ENCODE measurements at regions not wholly inside any gene's neighbourhood (a gene's known extent, or its start where the extent isn't known, plus 50 kb on each side); places are given as distances from the start of the nearest gene placed in this dataset.

GRCh38 chr6:169158174-169158573 is 95.5 kb downstream of the THBS2 start:
- Mint-ChIP-seq H3K27ac (no peak overlapping the region), H3K27me3 (ENCODE audit: insufficient read depth) (peaks cover 4% of the 10 kb centered on the region), H3K9me3 (peaks cover 5% of the 10 kb centered on the region), H3K4me3 (no peak overlapping the region), H3K36me3 (ENCODE audit: low read depth) (no peaks in the 10 kb centered on the region), H3K4me1 (no peaks in the 10 kb centered on the region)
- no peaks in the 10 kb centered on the region for H3K9me3 ChIP-seq (ENCODE audit: control insufficient read depth, low read length)
- no peaks in the 10 kb centered on the region for H3K27me3 ChIP-seq (ENCODE audit: control insufficient read depth, insufficient read depth, low read length, poor library complexity, severe bottlenecking)
- no peak overlapping the region for H3K9ac ChIP-seq (ENCODE audit: extremely low read depth, low read length, poor library complexity, severe bottlenecking)
- peak; percentile 46 for DNase-seq
- WGBS, 2 experiments (ENCODE audit: insufficient coverage in 1 of 2, insufficient read length in 1 of 2): 72 to 90% methylated on average over 5 to 10 of the region's 10 CpGs
- no peak for TF ChIP-seq CTCF (conservative IDR thresholded peaks at IDR 0.05)
- H3K4me3 ChIP-seq (ENCODE audit: low read length): no peak overlapping the region
- H3K27ac ChIP-seq (ENCODE audit: low read depth, low read length): peak overlapping the region; percentile 78
- H3K4me1 ChIP-seq (ENCODE audit: control insufficient read depth, insufficient read depth, low read length): no peaks in the 10 kb centered on the region
- H3K36me3 ChIP-seq (ENCODE audit: control insufficient read depth, insufficient read depth, low read length): no peaks in the 10 kb centered on the region

GRCh38 chr6:169157197-169158148 is 96.2 kb downstream of the THBS2 start:
- Mint-ChIP-seq H3K4me3 (no peak overlapping the region), H3K9me3 (no peaks in the 10 kb centered on the region), H3K36me3 (ENCODE audit: low read depth) (no peaks in the 10 kb centered on the region), H3K27me3 (ENCODE audit: insufficient read depth) (peaks cover 4% of the 10 kb centered on the region), H3K27ac (no peak overlapping the region), H3K4me1 (no peaks in the 10 kb centered on the region)
- Histone ChIP-seq H3K4me1 (ENCODE audit: control insufficient read depth, insufficient read depth, low read length) (no peaks in the 10 kb centered on the region), H3K9me3 (ENCODE audit: control insufficient read depth, low read length) (no peaks in the 10 kb centered on the region), H3K4me3 (ENCODE audit: low read length) (no peak overlapping the region), H3K27ac (ENCODE audit: low read depth, low read length) (no peak overlapping the region), H3K36me3 (ENCODE audit: control insufficient read depth, insufficient read depth, low read length) (no peaks in the 10 kb centered on the region), H3K9ac (ENCODE audit: extremely low read depth, low read length, poor library complexity, severe bottlenecking) (no peak overlapping the region), H3K27me3 (ENCODE audit: control insufficient read depth, insufficient read depth, low read length, poor library complexity, severe bottlenecking) (no peaks in the 10 kb centered on the region)
- 86 to 93% methylated on average over 10 to 22 of the region's 22 CpGs for WGBS, 2 experiments (ENCODE audit: insufficient coverage in 1 of 2, insufficient read length in 1 of 2)
- no peak for TF ChIP-seq CTCF (conservative IDR thresholded peaks at IDR 0.05)
- peak; percentile 31 for DNase-seq

- Histone ChIP-seq H3K27me3 (ENCODE audit: control insufficient read depth, insufficient read depth, low read length, poor library complexity, severe bottlenecking) (no peaks in the 10 kb centered on the region), H3K36me3 (ENCODE audit: control insufficient read depth, insufficient read depth, low read length) (no peaks in the 10 kb centered on the region), H3K4me1 (ENCODE audit: control insufficient read depth, insufficient read depth, low read length) (no peaks in the 10 kb centered on the region), H3K9me3 (ENCODE audit: control insufficient read depth, low read length) (no peaks in the 10 kb centered on the region), H3K27ac (ENCODE audit: low read depth, low read length) (no peak overlapping the region), H3K9ac (ENCODE audit: extremely low read depth, low read length, poor library complexity, severe bottlenecking) (no peak overlapping the region), H3K4me3 (ENCODE audit: low read length) (no peak overlapping the region)
- Mint-ChIP-seq H3K4me1 (no peaks in the 10 kb centered on the region), H3K36me3 (ENCODE audit: low read depth) (no peaks in the 10 kb centered on the region), H3K27ac (no peak overlapping the region), H3K27me3 (ENCODE audit: insufficient read depth) (peaks cover 4% of the 10 kb centered on the region), H3K9me3 (no peaks in the 10 kb centered on the region), H3K4me3 (no peak overlapping the region)
- DNase-seq: no peak
- WGBS, 2 experiments (ENCODE audit: insufficient coverage in 1 of 2, insufficient read length in 1 of 2): 85 to 93% methylated on average over 2 of the region's 2 CpGs
- no peak for TF ChIP-seq CTCF (conservative IDR thresholded peaks at IDR 0.05)
Observed at GRCh38 chr6:169156793-169157147, 96.9 kb downstream of the THBS2 start.

All from endodermal cell (in vitro differentiated cells).